ENCODE measurements at regions not wholly inside any gene's neighbourhood (a gene's known extent, or its start where the extent isn't known, plus 50 kb on each side); places are given as distances from the start of the nearest gene placed in this dataset.

DNA sequence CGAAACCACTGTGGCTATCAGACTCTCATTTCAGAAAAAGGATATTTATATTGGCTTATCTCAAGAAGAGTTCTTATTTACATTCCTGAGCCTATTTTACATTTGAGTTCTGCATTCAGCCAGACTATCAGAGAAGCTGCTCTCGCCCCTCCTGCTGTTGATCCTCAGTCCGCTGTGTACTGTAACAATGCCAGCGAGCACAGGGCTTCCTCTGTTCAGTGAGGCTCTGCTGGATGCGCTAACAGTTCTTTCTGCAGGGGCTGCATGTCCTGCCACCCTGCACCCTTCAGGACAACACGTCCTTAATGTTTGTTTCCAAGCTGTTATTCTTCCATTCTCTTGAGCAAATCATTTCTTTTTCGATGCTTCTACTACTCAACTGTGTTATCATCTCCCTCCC is 463.7 kb upstream of the SGCG start:
- no peak overlapping the region for H3K27ac Mint-ChIP-seq
- no peak overlapping the region for H3K4me3 Mint-ChIP-seq
- H3K9me3 Mint-ChIP-seq = peaks cover 11% of the 10 kb centered on the region
- no peaks in the 10 kb centered on the region for H3K36me3 Mint-ChIP-seq (ENCODE audit: low read depth)
- no peaks in the 10 kb centered on the region for H3K27me3 Mint-ChIP-seq (ENCODE audit: low read depth)
- no peaks in the 10 kb centered on the region for H3K4me1 Mint-ChIP-seq (ENCODE audit: low read depth)

DNA sequence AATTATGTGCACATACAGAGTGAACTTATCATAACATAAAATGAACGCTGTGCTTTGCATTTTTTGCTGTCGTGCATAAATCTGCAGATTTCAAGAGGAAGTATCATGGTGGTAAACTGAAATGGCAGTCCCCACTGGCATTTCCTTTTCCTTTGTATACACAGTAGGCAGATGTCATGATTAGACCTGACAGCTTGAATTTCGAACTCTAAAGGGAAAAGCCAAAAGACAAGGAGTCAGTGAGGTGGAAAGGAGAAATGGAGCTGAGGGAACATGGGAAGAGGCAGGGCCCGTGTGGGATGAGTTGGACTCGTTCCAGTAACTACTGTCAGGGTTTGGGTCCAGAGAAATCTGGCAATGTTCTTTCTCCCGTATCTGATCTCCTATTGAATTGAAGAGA is 454.1 kb upstream of the SGCG start:
- Mint-ChIP-seq H3K36me3 (ENCODE audit: low read depth) (no peaks in the 10 kb centered on the region), H3K27me3 (ENCODE audit: low read depth) (no peaks in the 10 kb centered on the region), H3K9me3 (peaks cover 6% of the 10 kb centered on the region), H3K27ac (no peak overlapping the region), H3K4me3 (no peak overlapping the region), H3K4me1 (ENCODE audit: low read depth) (no peaks in the 10 kb centered on the region)

DNA sequence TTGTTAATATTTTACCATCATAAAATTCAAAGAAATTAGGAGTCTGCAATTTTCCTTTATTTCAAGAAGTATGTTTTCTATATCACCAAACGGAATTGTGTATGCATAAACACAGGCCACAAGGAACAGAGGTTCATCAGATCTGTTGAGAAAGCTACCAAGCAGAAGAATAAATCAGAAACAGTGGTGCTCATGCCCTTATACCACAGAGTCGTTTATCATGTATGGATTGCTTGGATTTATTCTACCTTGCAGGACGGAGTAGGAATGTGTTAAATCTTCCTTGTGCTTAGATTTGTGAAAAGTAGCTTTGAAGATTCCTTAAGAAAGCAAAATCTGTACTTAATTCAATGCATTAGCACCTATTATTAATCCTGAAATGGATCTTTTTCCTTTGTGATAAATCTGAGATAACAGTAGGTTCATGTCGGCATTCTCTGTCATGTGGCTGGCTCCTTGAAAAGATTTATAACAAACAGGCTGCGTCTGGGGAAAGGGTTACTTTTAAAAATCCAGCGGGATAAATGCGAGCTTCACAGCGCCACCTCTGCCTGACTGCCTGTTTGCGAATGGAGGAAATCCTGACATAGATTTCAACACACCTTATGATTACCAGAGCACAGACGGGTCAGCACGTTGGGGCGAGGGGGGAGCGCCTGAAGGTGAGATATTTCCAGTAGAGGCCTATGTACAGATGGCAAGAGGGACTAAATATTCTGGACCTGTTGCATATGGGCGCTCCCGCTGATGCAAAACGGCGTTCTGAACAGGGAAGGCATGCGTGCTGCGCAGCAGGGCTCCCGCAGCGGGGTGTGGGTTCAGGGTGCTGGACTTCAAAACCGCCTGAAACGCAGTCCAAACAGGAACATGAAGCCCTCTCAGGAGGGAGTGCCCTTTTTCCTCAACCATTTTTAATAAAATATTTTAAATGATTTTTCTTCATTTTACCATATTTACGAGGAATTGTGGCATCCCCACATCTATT is 445.5 kb upstream of the SGCG start:
- Mint-ChIP-seq H3K27me3 (ENCODE audit: low read depth) (peaks cover 3% of the 10 kb centered on the region), H3K4me1 (ENCODE audit: low read depth) (no peaks in the 10 kb centered on the region), H3K9me3 (no peaks in the 10 kb centered on the region)

DNA sequence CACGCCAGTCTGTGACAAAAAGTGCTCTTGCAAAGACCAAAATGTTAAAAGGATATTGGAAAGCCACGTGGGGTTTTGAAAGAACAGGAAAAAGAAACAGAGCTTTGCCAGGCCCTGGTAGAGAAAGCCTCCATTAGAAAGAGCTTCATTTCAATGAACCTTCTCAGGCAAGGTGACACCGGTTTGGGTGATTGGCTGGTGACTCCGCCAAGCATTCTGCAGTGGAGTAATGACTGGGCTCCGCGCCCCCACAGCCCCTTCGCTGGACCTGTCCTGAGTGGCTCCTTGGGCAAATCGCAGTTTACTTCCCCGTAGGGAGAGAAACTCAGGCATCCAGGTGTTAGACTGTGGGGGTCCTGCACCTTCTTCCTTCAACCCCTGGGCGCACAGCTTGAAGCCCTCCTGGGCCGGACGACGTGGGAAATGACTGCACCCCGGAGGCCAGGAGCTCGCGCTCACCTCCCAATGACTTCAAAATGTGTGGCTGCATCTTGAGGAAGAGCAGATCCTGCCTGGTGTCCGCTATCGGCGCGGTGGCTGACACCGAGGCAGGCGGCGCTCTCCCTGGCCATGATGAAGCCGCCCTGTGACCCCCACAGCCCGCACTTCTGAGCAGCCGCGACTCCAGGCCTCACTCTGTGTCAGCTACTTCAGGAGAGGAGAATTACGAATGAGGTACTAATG is 444.6 kb upstream of the SGCG start:
- Mint-ChIP-seq H3K4me1 (ENCODE audit: low read depth) (no peaks in the 10 kb centered on the region), H3K4me3 (no peak overlapping the region), H3K27ac (no peak overlapping the region), H3K27me3 (ENCODE audit: low read depth) (peaks cover 3% of the 10 kb centered on the region), H3K36me3 (ENCODE audit: low read depth) (no peaks in the 10 kb centered on the region), H3K9me3 (no peaks in the 10 kb centered on the region)

More for the DNA sequence above, 445.5 kb upstream of the SGCG start:
- H3K27ac Mint-ChIP-seq = no peak overlapping the region
- H3K4me3 Mint-ChIP-seq = no peak overlapping the region
- H3K36me3 Mint-ChIP-seq (ENCODE audit: low read depth) = no peaks in the 10 kb centered on the region

DNA sequence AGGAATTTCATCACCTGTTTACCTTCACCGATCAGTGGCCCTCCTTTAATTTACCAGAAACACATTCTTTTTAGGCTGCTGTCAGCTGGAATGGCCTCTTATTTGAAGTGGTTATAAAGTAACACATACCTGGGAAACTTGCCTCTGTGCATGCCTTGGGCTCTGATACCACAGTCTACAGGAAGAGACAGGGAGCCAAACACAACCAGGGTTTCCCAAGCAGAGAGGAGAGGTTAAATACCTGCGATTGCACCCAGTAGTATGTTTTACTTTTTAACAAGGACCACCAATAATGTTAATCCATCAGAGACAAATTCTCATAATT is 444.0 kb upstream of the SGCG start:
- H3K4me3 Mint-ChIP-seq = no peak overlapping the region
- H3K27ac Mint-ChIP-seq = no peak overlapping the region
- H3K9me3 Mint-ChIP-seq = no peaks in the 10 kb centered on the region
- peaks cover 3% of the 10 kb centered on the region for H3K27me3 Mint-ChIP-seq (ENCODE audit: low read depth)
- H3K36me3 Mint-ChIP-seq (ENCODE audit: low read depth) = no peaks in the 10 kb centered on the region
- H3K4me1 Mint-ChIP-seq (ENCODE audit: low read depth) = no peaks in the 10 kb centered on the region

DNA sequence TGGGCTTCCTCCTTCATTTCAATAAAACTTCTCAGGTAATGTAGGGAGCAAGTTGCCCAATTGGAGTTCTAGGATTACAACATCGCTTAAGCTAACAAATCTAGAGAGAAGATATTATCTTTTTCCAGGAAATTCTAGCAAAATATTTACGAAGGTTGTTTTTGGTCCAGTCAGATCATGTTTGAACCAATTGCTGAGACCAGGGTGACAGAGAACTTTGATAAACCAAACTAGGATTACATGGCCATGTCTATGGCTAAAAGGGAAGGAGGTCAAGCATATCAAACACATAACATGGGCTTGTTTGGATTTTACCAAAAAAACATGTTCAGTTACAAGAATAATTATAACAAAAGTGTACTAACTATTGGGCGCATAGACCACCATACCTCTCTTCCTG is 442.4 kb upstream of the SGCG start:
- H3K4me3 Mint-ChIP-seq = no peak overlapping the region
- H3K36me3 Mint-ChIP-seq (ENCODE audit: low read depth) = no peaks in the 10 kb centered on the region
- H3K27ac Mint-ChIP-seq = no peak overlapping the region
- no peaks in the 10 kb centered on the region for H3K4me1 Mint-ChIP-seq (ENCODE audit: low read depth)
- H3K9me3 Mint-ChIP-seq = no peaks in the 10 kb centered on the region
- peaks cover 3% of the 10 kb centered on the region for H3K27me3 Mint-ChIP-seq (ENCODE audit: low read depth)

DNA sequence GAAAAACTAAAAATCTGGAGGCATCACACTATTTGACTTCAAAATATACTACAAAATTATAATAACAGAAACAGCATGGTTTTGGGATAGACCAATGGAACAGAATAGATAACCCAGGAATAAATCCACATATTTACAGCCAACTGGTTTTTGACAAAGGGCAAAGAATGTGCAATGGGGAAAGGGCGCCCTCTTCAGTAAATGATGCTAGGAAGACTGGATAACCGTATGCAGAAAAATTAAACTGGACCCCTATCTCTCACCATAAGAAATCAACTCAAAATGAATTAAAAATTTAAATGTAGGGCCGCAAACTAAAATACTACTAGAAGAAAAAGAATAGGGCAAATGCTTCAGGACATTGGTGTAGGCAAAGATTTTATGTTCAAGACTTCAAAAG is 440.5 kb upstream of the SGCG start:
- H3K9me3 Mint-ChIP-seq = no peaks in the 10 kb centered on the region
- H3K4me1 Mint-ChIP-seq (ENCODE audit: low read depth) = no peaks in the 10 kb centered on the region
- no peaks in the 10 kb centered on the region for H3K36me3 Mint-ChIP-seq (ENCODE audit: low read depth)
- no peak overlapping the region for H3K27ac Mint-ChIP-seq
- no peak overlapping the region for H3K4me3 Mint-ChIP-seq
- H3K27me3 Mint-ChIP-seq (ENCODE audit: low read depth) = no peaks in the 10 kb centered on the region

DNA sequence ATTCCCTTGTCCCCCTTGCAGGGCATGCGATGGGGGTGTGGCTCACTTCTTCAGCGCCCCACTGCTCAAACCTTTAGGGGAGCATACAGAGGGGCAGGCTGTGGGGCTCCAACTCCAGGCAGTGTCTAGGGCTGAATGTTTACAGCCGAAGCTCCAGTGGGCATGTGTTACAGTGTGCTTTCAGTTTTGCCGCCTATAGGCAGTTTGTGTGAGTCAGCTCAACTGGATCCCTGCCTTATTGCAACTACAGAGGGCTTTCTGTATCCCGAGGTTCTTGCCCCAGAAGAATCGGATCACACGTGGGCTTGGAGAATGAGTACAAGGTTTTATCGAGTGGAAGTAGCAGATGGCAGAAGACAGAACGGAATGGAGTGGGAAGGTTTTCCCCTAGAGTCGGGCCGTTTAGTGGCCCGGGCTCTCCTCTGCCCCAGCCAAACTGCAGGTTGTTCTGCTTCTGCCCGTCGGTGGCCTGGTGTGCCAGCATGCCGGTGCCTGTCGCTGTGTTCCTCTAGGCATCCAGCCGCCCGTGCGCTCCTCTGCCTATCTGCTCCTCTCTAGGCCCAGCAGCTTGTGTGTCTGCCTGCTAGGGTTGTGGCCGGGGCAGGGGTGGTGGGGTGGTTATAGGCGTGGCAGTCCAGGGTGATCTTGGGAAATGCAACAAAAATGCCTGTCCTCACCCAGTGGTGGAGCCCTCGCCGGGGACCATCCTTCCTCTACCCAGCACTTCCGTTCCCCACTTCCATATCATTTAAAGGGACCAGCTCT is 435.9 kb upstream of the SGCG start:
- no peak overlapping the region for H3K27ac Mint-ChIP-seq
- no peaks in the 10 kb centered on the region for H3K36me3 Mint-ChIP-seq (ENCODE audit: low read depth)
- no peaks in the 10 kb centered on the region for H3K9me3 Mint-ChIP-seq
- no peaks in the 10 kb centered on the region for H3K4me1 Mint-ChIP-seq (ENCODE audit: low read depth)
- H3K27me3 Mint-ChIP-seq (ENCODE audit: low read depth) = no peaks in the 10 kb centered on the region
- no peak overlapping the region for H3K4me3 Mint-ChIP-seq

DNA sequence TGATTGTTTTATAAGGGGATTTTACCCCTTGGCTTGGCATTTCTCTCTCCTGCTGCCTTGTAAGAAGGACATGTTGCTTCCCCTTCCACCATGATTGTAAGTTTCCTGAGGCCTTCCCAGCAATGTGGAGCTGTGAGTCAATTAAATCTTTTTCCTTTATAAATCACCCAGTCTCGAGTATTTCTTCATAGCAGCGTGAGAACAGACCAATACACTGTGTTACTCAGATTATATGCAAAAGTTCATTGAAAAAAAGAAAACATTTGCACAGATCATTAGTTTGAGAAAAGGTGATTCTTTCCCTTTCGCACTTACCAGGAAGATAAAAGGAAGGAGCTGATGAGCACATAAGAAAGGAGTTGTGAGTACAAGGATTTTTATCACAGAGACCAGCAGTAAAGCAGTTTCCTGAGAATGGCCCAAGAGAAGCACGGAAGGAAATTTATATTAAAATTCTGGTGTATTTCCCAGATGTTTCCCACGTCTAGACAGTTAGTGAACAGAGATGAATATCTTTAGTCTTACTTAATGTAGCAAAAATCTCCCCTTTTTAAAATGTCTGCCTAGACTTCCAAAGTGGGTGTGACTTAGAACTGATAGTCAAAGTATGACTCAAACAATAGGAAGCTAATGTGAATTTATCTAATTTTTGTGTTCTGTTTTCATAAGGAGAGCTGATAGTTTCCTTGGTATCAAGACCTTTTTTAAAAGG is 431.8 kb upstream of the SGCG start:
- no peak overlapping the region for H3K4me3 Mint-ChIP-seq
- no peaks in the 10 kb centered on the region for H3K36me3 Mint-ChIP-seq (ENCODE audit: low read depth)
- H3K27me3 Mint-ChIP-seq (ENCODE audit: low read depth) = no peaks in the 10 kb centered on the region
- H3K9me3 Mint-ChIP-seq = peaks cover 7% of the 10 kb centered on the region
- H3K27ac Mint-ChIP-seq = no peak overlapping the region
- no peaks in the 10 kb centered on the region for H3K4me1 Mint-ChIP-seq (ENCODE audit: low read depth)

DNA sequence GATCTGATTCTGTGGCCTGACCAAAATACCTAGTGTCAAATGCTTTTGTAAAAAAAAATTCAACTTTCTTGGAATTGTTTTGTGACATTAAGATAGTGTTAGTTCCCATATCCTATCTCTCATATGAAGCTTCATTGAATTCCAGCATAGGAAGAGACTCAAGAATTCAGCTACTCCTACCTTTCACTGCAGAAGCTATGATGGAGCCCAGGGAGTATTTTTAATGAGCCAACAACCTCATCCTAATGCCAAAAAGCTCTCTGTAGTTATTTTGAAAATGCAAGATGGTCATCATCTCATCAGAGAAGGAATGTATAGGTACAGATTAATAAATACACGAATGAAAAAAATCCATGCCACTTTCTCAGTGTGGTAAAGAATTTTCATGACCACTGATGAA is 431.2 kb upstream of the SGCG start:
- H3K27ac Mint-ChIP-seq = no peak overlapping the region

DNA sequence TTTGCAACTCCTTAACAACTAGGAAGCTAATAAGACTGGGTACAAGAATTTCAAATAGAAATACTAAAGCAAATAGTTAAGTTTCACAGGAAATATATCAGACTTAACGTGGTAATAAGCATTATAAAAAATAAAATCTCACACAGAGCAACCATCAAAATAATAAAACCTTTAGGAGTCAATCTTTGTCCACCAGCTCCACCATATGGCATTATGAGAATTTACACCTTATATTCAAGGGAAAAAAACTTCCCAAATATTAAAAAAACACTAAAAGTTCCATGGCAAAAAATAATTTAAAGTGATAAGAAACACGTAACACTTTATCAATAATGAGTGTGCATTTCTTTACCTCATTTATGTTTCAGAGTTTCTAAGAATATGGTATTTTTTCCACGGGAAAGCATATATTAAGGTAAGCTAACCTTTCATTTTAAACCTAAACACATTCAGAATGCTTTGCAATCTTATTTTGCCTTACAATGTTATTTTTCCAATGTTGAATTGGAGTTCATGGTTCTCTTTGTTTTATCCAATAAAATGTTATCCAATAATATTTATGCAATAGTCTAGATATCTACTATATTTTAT is 423.2 kb upstream of the SGCG start:
- Mint-ChIP-seq H3K27me3 (ENCODE audit: low read depth) (no peaks in the 10 kb centered on the region), H3K9me3 (peaks cover 11% of the 10 kb centered on the region), H3K4me3 (no peak overlapping the region), H3K36me3 (ENCODE audit: low read depth) (no peaks in the 10 kb centered on the region), H3K27ac (no peak overlapping the region), H3K4me1 (ENCODE audit: low read depth) (no peaks in the 10 kb centered on the region)

More for the DNA sequence above, 431.2 kb upstream of the SGCG start:
- Mint-ChIP-seq H3K27me3 (ENCODE audit: low read depth) (no peaks in the 10 kb centered on the region), H3K9me3 (peaks cover 11% of the 10 kb centered on the region), H3K36me3 (ENCODE audit: low read depth) (no peaks in the 10 kb centered on the region), H3K4me1 (ENCODE audit: low read depth) (no peaks in the 10 kb centered on the region), H3K4me3 (no peak overlapping the region)

DNA sequence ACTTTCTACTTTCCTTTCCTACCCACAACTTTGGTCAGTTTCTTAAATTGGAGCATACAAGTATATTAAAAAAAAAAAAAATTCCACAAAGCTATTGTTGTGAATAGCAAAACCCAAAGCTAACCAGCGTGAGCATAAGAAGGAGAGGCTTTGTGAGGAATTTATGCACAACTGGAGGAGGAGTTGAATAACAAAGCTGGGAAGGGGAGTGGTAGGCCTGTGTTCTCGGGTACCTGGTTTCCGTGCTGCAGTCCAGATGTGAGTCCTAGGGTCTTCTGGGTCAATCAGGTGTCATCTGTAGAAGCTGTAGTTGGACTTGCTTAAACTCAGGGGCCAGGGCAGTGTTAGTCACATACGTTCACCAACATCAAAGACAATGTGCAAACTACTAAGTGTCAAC is 422.5 kb upstream of the SGCG start:
- no peak overlapping the region for H3K27ac Mint-ChIP-seq
- no peaks in the 10 kb centered on the region for H3K27me3 Mint-ChIP-seq (ENCODE audit: low read depth)
- no peaks in the 10 kb centered on the region for H3K36me3 Mint-ChIP-seq (ENCODE audit: low read depth)
- H3K9me3 Mint-ChIP-seq = peaks cover 10% of the 10 kb centered on the region
- no peaks in the 10 kb centered on the region for H3K4me1 Mint-ChIP-seq (ENCODE audit: low read depth)
- no peak overlapping the region for H3K4me3 Mint-ChIP-seq

DNA sequence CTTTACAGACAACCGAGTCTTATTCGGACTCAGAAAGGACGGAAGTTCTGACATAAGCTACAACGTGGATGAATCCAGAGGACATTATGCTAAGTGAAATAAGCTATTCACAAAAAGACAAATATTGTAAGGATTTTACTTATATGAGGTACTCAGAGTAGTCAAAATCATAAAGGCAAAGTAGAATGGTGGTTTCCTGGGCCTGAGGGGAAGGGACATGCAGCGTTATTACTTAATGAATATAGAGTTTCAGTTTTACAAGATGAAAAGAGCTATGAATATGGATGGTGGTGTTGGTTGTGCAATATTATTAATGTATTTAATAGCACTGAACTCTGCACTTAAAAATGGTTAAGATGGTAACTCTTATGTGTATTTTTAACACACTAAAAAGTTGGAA is 419.1 kb upstream of the SGCG start:
- Mint-ChIP-seq H3K27me3 (ENCODE audit: low read depth) (no peaks in the 10 kb centered on the region), H3K4me1 (ENCODE audit: low read depth) (no peaks in the 10 kb centered on the region), H3K9me3 (no peaks in the 10 kb centered on the region), H3K4me3 (no peak overlapping the region), H3K36me3 (ENCODE audit: low read depth) (no peaks in the 10 kb centered on the region), H3K27ac (no peak overlapping the region)

DNA sequence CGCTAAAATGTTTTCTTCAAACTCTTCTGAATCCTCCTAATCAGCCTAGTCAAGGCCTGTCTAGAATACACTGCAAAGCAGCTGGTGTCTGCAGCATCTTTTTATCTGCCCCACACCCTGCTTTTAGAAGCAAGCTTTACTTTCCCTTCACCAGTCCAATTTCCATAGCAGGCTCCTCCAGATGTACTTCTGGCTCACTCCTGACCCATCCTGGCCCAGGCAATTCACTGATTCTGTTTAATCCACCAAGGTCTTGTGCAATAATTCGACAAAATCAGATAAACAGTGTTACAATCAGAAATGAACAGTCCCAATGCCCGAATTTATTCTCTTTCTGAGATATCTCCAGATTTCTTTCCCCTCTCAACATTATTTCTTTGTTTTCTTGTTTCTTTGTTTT is 415.2 kb upstream of the SGCG start:
- H3K4me3 Mint-ChIP-seq = no peak overlapping the region
- H3K9me3 Mint-ChIP-seq = no peaks in the 10 kb centered on the region
- no peak overlapping the region for H3K27ac Mint-ChIP-seq

More for the DNA sequence above, 415.2 kb upstream of the SGCG start:
- no peaks in the 10 kb centered on the region for H3K27me3 Mint-ChIP-seq (ENCODE audit: low read depth)
- H3K4me1 Mint-ChIP-seq (ENCODE audit: low read depth) = no peaks in the 10 kb centered on the region
- H3K36me3 Mint-ChIP-seq (ENCODE audit: low read depth) = no peaks in the 10 kb centered on the region
